Hepatocyte (in vitro differentiated cells): ENCODE measurements at regions not wholly inside any gene's neighbourhood (a gene's known extent, or its start where the extent isn't known, plus 50 kb on each side); places are given as distances from the start of the nearest gene placed in this dataset.

ENCODE experiments used
- DNase-seq: peaks from one replicate; pipeline ENCODE4 v3.0.0-alpha.2; 2016; ENCODE audit warnings: low spot score
- H2AFZ ChIP-seq: fragments of 200-600 bp; sonication (generic); 2 replicates; pipeline ENCODE4 v1.6.0; 2016; ENCODE audit warnings: antibody characterized with exemption, mild to moderate bottlenecking
- H3K27ac ChIP-seq: fragments of 200-600 bp; sonication (generic); 2 replicates; pipeline ENCODE4 v1.5.1; 2016; ENCODE audit warnings: mild to moderate bottlenecking
- H3K27me3 ChIP-seq: fragments of 200-600 bp; sonication (generic); 2 replicates; pipeline ENCODE4 v1.6.1; 2016
- H3K36me3 ChIP-seq: fragments of 200-600 bp; sonication (generic); replicated peaks from 2 replicates; pipeline ENCODE4 v1.5.1; 2016; ENCODE audit warnings: low read depth; ENCODE audit not compliant: insufficient read depth
- H3K4me1 ChIP-seq: fragments of 200-600 bp; sonication (generic); 2 replicates; pipeline ENCODE4 v1.5.1; 2016; ENCODE audit warnings: mild to moderate bottlenecking, moderate library complexity; ENCODE audit not compliant: insufficient read depth
- H3K4me2 ChIP-seq: fragments of 200-600 bp; sonication (generic); 2 replicates; pipeline ENCODE4 v1.6.0; 2016
- H3K4me3 ChIP-seq: fragments of 200-600 bp; sonication (generic); 2 replicates; pipeline ENCODE4 v1.5.1; 2016; ENCODE audit warnings: mild to moderate bottlenecking
- H3K79me2 ChIP-seq: fragments of 200-600 bp; sonication (generic); 2 replicates; pipeline ENCODE4 v1.6.0; 2017; ENCODE audit warnings: mild to moderate bottlenecking
- H3K9me2 ChIP-seq: fragments of 200-600 bp; sonication (generic); replicated peaks from 2 replicates; pipeline ENCODE4 v1.6.0; 2017; ENCODE audit warnings: mild to moderate bottlenecking; ENCODE audit not compliant: insufficient read depth
- H3K9me3 ChIP-seq: fragments of 200-600 bp; sonication (generic); 2 replicates; pipeline ENCODE4 v1.5.1; 2016; ENCODE audit warnings: low read depth, mild to moderate bottlenecking
- H4K20me1 ChIP-seq: fragments of 200-600 bp; sonication (generic); 2 replicates; pipeline ENCODE4 v1.6.0; 2016; ENCODE audit warnings: mild to moderate bottlenecking; ENCODE audit not compliant: insufficient read depth, poor library complexity, severe bottlenecking
- CTCF ChIP-seq: fragments of 200-600 bp; sonication (generic); IDR thresholded peaks from 2 replicates; pipeline ENCODE4 v1.5.1; 2016; ENCODE audit warnings: antibody characterized with exemption, mild to moderate bottlenecking; ENCODE audit not compliant: poor library complexity
- EZH2 ChIP-seq: fragments of 200-600 bp; sonication (generic); IDR thresholded peaks from 2 replicates; pipeline ENCODE4 v1.6.1; 2016; ENCODE audit warnings: antibody characterized with exemption, mild to moderate bottlenecking, borderline replicate concordance
- EZH2phosphoT487 ChIP-seq: fragments of 200-600 bp; sonication (generic); IDR thresholded peaks from one replicate; pipeline ENCODE4 v1.6.1; 2018; ENCODE audit warnings: antibody characterized with exemption, mild to moderate bottlenecking, low read depth, moderate library complexity; ENCODE audit not compliant: unreplicated experiment, severe bottlenecking
- WGBS: methylation state at CpG from one replicate; pipeline ENCODE4 v1.1.6; 2016; ENCODE audit warnings: low lambda C conversion rate; ENCODE audit errors: missing lambda C conversion rate; 5-methylcytosine and 5-hydroxymethylcytosine counted together

GRCh38 chr17:73840829-73841228, 196.6 kb upstream of the SDK2 start:
- Histone ChIP-seq H4K20me1 (no peaks in the 10 kb centered on the region), H3K4me3 (no peak overlapping the region), H3K9me2 (no peaks in the 10 kb centered on the region), H3K4me2 (no peak overlapping the region), H3K36me3 (no peaks in the 10 kb centered on the region), H3K9me3 (no peaks in the 10 kb centered on the region), H3K27ac (no peak overlapping the region), H3K4me1 (no peaks in the 10 kb centered on the region), H2AFZ (no peak overlapping the region), H3K27me3 (peaks cover 11% of the 10 kb centered on the region), H3K79me2 (no peaks in the 10 kb centered on the region)
- DNase-seq = no peak
- WGBS = 81% methylated on average over 1 of the region's 1 CpG
- TF ChIP-seq EZH2 (no peak), CTCF (no peak), EZH2phosphoT487 (no peak)

GRCh38 chr17:73841431-73842060, 197.3 kb upstream of the SDK2 start:
- TF ChIP-seq EZH2 (no peak), CTCF (peak; percentile 46)
- peaks cover 7% of the 10 kb centered on the region for H3K27me3 ChIP-seq
- no peak overlapping the region for H3K4me2 ChIP-seq
- 73% methylated on average over 3 of the region's 3 CpGs for WGBS
- H3K9me3 ChIP-seq = no peaks in the 10 kb centered on the region
- H3K36me3 ChIP-seq = no peaks in the 10 kb centered on the region
- H3K9me2 ChIP-seq = no peaks in the 10 kb centered on the region
- no peak overlapping the region for H2AFZ ChIP-seq
- no peak overlapping the region for H3K4me3 ChIP-seq
- H3K27ac ChIP-seq = no peak overlapping the region
- peak; percentile 17 for DNase-seq
- no peaks in the 10 kb centered on the region for H4K20me1 ChIP-seq
- no peaks in the 10 kb centered on the region for H3K4me1 ChIP-seq
- H3K79me2 ChIP-seq = no peaks in the 10 kb centered on the region

- no peaks in the 10 kb centered on the region for H4K20me1 ChIP-seq
- 92% methylated on average over 10 of the region's 12 CpGs for WGBS
- TF ChIP-seq EZH2phosphoT487 (no peak), EZH2 (no peak), CTCF (no peak)
- H3K27ac ChIP-seq = no peak overlapping the region
- DNase-seq = no peak
- H2AFZ ChIP-seq = no peak overlapping the region
- H3K4me1 ChIP-seq = no peaks in the 10 kb centered on the region
- no peaks in the 10 kb centered on the region for H3K36me3 ChIP-seq
- no peaks in the 10 kb centered on the region for H3K9me3 ChIP-seq
- no peaks in the 10 kb centered on the region for H3K9me2 ChIP-seq
- no peak overlapping the region for H3K4me2 ChIP-seq
- no peak overlapping the region for H3K4me3 ChIP-seq
- H3K79me2 ChIP-seq = no peaks in the 10 kb centered on the region
- no peaks in the 10 kb centered on the region for H3K27me3 ChIP-seq
Observed at GRCh38 chr17:73847952-73848351, 203.7 kb upstream of the SDK2 start.

- H3K4me1 ChIP-seq = no peaks in the 10 kb centered on the region
- no peak overlapping the region for H3K27ac ChIP-seq
- WGBS = 68% methylated on average over 3 of the region's 3 CpGs
- H4K20me1 ChIP-seq = no peaks in the 10 kb centered on the region
- no peaks in the 10 kb centered on the region for H3K9me3 ChIP-seq
- H3K4me3 ChIP-seq = no peak overlapping the region
- no peaks in the 10 kb centered on the region for H3K9me2 ChIP-seq
- DNase-seq = no peak
- TF ChIP-seq EZH2phosphoT487 = no peak
- no peak for TF ChIP-seq EZH2
- no peak for TF ChIP-seq CTCF
- H2AFZ ChIP-seq = no peak overlapping the region
- no peaks in the 10 kb centered on the region for H3K36me3 ChIP-seq
- no peaks in the 10 kb centered on the region for H3K79me2 ChIP-seq
- no peak overlapping the region for H3K4me2 ChIP-seq
- no peaks in the 10 kb centered on the region for H3K27me3 ChIP-seq
Observed at GRCh38 chr17:73850426-73850825, 206.2 kb upstream of the SDK2 start.
